ENCODE measurements at regions not wholly inside any gene's neighbourhood (a gene's known extent, or its start where the extent isn't known, plus 50 kb on each side); places are given as distances from the start of the nearest gene placed in this dataset.

DNA sequence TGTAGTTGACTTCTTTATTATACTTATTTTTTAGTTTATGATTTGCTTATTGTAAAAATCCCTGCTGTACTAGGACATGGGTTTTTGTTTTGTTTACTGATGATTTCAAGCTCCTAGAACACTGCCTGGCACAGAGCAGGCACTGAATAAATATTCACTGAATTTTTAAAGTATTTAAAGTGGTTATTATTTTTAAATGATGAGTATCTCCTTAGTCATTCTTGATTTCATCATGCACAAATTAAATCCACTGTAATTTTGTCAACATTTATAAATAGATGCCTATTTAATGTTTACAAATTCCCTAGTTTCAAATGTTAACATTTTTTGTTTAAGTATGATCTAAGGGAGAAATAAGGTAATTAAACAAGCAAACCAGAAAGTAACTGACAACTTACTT, 367.9 kb upstream of the SLIT2 start:
- DNase-seq (ENCODE audit: low spot score), result no peak

DNA sequence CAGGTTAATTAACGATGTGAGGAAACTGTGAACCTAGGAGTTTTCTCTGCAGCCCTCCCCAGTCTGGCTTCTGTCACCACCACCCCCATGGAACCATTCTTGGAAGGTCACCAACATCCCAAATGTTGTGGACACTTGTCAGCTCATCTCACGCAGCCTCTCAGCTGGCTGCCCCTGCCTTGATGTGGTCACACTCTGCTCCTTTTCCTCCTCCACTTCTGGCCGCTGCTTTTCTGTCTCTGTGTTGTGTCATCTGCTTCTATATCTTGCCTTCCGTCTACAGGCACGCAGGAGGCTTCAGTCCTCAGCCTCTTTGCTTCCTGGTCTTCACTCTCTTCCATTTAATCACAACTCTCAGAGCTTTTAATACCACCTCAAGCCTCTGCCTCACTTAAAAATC, 371.5 kb upstream of the SLIT2 start:
- no peak for DNase-seq (ENCODE audit: low spot score)

DNA sequence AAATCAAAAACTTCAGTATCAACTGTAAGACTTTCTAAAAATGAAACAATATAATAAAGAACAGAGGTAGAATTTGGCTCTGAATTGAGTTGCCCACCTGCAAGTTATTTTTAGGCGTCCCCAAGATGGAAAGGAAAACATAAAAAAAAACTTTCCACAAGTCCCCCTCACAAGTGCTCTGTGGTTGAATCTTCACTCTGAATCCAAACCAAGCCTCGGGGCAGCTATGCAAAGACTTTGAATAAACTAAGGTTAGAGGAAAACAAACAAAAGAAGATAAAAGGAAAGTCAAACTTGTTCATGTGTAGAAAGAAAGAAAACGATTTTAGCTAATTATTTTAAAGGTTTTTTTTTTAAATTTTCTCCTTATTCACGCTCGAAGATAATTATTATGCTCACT, 372.4 kb upstream of the SLIT2 start:
- no peak for DNase-seq (ENCODE audit: low spot score)

DNA sequence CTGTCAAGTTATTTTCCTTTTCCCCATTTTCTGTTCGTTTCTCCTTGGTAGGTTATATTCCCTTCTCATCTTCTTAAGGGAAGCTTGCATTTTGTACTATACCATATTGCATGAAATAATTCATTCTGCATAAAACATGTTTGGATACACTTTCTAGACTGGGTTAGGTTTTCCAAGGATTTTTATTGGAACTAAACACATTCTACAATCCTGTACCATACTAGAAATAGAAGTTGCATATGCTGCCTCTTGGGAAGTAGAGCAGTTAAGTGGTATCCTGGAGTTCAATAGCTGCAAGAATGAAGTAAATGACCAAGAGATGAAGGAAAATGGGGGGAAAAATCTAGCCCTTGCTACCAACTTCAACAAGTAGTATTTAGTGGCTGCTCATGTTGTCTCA, 393.7 kb upstream of the SLIT2 start:
- DNase-seq (ENCODE audit: low spot score), result no peak

DNA sequence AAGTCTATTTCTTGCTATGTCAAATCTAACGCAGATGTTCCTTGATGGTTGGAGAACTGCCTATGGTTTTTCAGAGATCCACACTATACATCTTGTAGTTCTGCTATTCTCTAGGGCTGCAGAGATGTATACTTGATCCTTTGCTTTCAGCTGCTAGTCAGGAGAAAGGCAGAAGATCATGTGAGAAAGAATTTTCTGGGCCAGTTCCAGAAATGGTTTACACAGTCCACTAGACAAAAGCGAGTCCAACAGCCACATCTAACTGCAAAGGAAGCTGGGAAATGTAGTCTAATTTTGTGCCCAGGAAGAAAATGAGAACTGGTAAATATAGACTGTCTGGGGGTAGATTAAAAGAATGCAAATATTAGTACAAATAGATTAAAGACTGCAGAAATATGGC, 394.3 kb upstream of the SLIT2 start:
- DNase-seq (ENCODE audit: low spot score), result no peak

DNA sequence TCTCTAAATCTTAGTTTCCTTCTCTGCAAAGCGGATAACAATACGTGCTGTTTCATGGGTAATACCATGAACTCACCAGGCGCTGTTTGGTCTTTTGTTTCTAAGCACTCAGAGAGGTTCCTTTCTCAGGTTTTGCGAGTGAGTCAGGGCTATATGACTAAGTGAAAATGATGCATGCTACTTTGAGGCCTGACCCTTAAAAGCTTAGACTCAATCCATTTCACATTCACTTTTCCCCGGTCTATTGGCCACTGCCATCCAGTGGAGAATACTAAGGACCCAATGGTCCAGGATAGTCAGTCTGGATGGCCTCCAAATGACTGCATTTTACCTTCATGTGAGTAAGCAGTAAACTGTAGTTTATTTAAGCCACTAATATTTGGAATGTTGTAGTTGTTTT, 400.8 kb upstream of the SLIT2 start:
- DNase-seq (ENCODE audit: low spot score), result no peak

DNA sequence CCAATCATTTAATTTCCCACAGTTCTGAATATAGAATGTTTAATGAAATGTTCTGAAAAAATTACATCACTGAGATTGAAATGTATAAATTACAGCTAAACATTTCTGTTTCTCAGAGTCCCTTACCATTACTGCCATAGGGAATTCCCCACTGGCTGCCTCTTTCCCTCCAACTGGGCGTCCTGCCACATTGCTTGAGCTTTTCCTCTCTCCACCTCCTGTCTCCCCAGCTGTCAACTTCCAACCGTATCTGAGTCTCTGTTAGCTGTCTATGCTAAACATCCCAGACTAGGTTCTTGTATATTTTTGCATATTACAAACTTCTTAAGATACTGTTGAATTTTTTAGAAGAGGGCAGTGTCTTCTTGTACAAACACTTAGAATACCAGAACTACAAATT, 407.3 kb upstream of the SLIT2 start:
- no peak for DNase-seq (ENCODE audit: low spot score)

DNA sequence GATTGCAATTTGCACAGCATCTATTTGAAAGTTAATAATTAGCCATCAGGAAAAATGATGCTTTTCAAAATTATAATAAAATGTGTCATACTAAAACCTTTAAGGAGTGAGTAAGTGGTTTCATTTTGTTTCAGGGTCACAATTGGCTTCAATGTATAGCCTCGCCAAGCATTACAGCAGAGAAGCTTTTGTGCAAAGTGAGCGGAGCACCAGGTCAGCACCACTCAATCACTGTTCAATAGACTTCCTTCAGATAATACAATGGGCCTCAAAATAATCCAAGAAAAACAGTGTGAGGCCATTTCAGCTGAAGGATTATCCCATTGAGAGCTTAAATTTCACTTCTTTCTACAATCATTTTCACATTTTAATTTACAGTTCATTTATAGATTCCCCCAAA, 409.2 kb upstream of the SLIT2 start:
- no peak for DNase-seq (ENCODE audit: low spot score)

DNA sequence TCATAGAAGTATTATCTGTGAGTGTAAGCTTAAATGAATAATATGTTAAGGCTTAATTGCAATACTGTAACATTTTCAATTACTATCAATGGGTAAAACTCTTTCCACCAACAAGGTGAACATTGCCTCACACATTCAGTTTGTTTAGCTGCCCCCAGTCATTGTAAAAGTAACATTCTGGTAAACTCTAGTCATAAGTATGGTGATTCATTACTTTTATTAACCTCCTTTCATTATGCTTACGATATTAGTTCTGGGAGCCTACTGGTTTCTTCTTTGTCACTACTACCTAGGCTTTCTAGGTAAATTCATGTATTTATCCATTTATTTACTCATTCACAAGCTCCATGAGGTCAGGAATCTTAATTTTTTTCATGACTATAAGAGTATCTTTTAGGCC, 412.8 kb upstream of the SLIT2 start:
- no peak for DNase-seq (ENCODE audit: low spot score)

DNA sequence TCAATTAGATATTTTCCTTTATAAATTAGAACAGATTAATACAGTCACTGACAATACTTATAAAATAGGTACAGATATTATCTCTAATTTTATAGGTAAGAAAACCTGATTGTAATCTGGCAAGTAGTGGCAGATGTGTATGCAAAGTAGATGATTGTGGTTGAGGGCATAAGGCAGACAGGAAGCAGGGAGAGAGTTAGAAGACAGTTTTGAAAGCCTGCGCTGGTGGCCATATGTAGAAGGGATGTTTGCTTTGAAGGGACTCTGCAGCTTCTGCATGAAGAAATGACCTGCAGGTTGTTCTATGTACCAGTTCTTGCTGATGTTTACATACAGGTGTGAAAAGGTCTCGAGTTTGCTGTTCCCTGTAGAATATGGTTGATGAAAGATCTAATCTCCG, 416.3 kb upstream of the SLIT2 start:
- no peak for DNase-seq (ENCODE audit: low spot score)

DNA sequence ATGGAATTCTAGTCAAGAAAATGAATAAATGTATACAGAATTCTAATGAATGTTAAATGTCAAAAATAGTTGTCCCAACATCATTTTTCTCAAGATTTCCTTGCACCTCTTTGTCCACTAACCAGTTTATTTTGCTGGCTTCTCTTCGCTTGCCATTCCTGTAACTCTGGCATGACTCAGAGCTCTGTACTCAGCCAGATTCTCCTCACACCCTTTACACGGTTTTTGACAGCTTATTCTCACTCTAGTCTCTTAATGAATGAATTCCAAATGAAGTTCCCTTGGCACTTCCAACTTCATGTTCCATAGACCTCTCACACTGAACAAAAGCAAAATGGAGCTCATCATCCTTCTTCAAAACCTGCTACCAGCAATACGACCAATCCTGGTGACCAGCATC, 419.3 kb upstream of the SLIT2 start:
- DNase-seq (ENCODE audit: low spot score), result no peak

DNA sequence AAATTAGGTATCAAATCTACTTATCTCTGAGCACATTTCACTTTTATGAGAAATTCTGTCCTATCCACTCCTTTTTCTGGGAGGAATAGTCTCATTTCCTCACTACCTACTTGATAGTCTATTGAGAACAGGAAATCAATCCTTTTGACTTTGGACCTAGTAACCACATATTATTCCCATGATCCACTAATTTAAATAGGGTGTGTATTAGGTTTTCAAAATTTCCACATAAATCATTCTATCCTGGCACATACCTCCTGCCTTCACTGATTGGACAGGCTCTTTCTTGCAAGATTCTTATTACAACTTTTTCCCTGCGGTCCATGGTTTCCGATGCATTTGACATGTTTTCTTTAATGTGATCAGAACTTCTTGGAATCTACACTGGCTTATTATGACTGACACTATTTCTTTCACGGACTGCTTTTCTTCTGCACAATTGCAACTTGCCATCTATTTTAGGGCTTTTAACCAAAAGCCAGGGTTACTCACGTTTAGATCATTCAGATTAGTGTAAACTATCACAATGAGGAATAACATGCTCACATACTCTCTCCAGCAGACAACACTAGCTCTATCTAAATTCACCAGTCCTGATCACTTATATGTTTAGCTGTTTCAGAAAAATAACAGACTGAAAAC, 419.9 kb upstream of the SLIT2 start:
- DNase-seq (ENCODE audit: low spot score), result no peak

DNA sequence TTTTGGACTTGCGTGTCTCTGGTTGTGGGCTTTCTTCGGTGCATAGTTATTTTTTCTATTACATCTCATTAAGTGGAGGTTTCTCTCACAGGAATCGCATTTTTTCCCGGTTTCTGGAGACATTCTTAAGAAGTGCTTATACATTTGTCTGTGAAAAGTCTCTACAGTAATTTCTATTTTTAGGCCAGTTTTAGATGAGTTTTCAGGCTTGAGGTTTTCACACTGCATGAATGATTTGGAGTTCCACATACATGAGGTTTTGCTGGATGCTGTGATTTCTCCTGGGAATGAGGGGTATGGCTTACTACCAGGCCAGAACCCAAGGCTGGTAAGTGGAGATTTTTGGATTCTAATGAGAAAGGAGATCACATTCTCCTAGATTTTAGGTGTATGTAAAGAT, 422.6 kb upstream of the SLIT2 start:
- DNase-seq (ENCODE audit: low spot score), result no peak

DNA sequence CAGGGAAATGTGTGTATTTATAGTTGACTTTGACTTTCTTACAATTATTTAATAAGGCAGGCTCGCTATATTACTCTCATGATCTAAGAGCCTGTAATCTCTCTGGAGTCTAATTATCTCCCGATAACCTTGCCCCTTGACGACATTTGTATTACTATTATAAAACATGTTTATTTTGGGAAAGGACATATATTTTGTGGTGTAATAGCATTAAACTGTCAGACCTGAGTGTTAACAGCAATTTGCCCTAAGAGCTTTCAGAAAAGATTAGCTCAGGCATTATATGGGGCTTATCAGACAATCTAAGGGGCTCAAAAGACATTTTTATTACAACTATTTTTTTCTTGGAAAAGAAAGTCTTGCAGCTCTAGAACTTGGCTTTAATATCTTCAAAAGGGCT, 427.9 kb upstream of the SLIT2 start:
- no peak for DNase-seq (ENCODE audit: low spot score)

DNA sequence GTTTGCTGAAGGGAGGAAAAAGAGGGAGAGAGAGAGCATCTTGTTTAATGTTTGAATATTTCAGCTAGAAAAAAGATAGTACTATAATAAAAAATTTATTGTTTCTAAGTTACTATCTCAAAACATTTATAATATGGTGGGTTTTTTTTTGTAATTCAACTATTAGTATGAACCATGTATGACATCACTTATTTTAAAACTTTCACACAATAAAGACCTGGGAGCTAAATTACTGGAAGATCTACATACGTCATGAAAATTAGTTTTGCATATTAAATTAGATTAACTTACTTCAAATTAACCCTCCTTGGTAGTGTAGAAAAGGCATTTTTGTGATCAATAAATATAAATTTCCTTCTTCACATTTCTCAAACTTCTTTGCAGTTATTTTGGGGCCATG, 432.0 kb upstream of the SLIT2 start:
- DNase-seq (ENCODE audit: low spot score), result no peak

DNA sequence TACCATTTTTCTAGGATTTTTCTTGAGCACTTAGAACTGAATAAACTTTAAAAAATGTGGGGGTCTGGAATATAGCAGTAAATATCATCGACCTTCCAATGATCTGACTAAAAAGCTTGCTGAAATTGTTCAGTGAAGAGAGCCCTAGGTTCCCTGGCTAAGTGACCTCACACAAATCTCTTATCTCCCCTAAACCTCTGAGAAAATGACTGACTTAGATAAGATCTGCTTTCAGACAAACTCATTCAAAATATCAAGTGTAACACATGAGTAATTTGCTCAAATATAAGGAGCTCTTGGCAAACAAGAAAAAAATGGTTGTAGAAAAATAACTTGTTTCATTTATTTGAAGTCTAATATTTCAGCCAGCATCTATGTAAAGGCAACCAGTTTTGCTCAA, 441.7 kb upstream of the SLIT2 start:
- no peak for DNase-seq (ENCODE audit: low spot score)

DNA sequence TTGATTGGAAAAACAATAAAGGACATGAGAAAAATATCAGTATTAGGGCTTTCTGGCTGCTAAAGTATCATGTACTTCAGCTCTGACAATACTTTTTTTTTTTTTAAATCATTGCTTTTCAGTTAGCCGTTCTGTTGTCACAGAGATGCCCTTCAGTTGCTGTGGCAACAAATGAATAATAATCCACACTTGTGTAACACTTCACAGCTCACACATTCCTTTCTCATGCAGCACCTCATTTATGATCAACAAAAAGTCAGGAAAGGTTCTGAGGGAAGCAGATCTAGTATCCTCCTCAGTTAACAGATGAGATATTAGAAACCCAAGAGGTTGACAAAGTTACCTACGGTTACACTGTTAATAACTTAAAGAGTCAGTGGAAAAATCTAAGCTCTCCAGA, 444.2 kb upstream of the SLIT2 start:
- no peak for DNase-seq (ENCODE audit: low spot score)

DNA sequence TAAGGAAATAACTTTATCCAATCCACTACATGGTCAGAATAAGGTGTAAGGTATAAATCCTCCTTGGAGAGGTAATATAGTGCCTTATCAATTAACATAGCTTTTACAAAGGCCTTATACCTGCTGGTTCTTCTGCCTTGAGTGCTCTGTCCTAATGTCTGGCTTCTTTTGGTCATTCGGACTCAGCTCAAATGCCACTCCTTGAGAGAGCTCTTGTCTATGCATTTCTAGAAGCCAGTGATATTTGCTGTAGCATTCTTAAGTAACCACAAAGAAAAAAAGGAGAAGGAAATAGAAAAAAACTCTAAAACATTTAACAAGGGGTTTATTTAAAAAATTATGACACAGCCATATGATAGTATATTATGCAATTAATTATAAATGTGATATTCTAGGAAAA, 444.8 kb upstream of the SLIT2 start:
- no peak for DNase-seq (ENCODE audit: low spot score)

DNA sequence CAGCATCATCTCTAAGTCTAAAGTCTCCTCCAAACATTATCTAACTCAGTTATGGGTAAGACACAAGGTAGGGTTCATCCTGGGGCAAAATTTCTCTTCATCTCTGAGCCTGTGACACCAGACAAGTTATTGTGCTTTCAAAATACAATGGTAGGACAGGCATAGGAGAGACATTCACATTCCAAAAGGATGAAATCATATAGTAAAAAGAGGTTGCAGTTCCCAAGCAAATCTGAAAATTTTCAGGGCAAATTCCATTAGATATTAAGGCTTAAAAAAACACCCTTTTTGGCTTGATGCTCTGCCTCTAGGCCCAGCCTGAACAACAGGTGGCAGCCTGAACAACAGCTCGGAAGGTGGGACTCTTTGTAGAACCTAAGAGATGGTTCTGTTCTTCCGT, 448.3 kb upstream of the SLIT2 start:
- no peak for DNase-seq (ENCODE audit: low spot score)

DNA sequence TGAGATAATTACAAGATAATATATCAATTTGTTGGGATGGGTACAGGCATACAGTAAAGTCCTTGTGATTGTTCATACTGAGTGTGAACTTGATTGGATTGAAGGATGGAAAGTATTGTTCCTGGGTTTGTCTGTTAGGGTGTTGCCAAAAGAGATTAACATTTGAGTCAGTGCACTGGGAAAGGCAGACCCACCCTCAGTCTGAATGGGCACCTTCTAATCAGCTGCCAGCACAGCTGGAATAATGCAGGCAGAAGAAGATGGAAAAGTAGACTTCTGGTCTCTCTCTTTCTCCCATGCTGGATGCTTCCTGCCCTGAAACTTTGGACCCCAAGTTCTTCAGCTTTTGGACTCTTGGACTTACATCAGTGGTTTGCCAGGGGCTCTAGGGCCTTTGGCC, 457.9 kb upstream of the SLIT2 start:
- no peak for DNase-seq (ENCODE audit: low spot score)

DNA sequence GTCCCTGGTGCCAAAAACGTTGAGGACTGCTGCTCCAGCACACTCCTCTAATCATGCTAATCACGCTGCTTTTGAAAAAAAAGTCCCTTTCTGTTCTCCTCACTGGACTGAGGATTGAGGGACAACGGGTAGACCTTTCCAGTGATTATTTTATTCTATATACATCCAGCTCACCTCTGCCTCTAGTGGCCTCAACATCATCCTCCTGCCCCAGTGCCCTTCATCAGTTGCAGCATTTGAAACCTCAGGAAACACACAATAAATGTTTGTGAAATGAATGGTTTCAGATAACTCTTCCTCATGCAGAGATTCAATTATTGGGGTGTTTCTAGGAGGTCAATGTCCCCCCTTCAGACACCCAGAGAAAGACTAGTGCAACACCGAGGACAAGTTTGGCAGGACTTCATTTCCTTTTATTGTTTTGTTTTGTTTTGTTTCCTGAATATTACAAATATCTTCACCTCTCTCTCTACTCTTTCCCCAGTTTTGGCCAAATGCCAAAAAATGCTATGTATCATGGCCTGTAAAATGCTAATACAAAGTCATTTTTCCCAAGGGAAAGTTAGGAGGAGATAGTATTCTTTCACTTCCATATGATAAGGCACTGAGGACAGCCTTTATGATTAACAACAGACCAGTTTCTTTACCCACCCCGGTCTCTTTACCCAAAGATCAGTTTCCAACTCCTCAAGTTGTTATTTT, 460.1 kb upstream of the SLIT2 start:
- DNase-seq (ENCODE audit: low spot score), result no peak

DNA sequence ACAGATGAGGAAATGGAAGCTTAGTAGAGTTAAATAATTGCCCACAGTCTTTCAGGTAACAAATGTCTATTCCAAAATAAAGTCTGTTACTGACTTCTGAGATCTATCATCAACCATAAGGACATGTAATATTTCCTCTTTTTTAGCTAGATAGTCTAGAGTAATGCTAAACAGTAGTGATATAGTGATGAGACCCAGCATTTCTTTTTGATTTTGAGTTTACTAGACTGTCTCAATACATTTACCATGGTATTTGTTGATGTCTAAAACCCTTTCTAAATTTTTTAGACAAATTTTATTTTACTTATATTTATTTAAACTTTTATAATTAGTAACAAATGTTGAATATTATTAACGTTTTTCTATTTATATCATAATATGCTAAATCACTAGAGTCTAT, 465.1 kb upstream of the SLIT2 start:
- no peak for DNase-seq (ENCODE audit: low spot score)

DNA sequence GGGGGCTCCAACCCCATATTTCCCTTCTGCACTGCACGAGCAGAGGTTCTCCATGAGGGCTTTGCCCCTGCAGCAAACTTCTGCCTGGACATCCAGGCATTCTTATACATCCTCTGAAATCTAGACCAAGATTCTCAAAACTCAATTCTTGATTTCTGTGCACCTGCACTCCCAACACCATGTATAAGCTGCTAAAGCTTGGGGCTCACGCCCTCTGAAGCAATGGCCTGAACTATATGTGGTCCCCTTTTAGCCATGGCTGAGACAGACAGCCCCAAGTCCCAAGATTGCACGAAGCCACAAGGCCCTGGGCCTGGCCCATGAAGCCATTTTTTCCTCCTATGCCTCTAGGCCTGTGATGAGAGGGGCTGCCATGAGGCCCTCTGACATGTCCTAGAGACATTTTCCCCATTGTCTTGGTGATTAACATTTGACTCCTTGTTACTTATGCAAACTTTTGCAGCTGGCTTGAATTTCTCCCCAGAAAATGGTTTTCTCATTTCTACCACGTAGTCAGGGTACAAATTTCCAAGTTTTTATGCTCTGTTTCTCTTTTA, 468.0 kb upstream of the SLIT2 start:
- no peak for DNase-seq (ENCODE audit: low spot score)

DNA sequence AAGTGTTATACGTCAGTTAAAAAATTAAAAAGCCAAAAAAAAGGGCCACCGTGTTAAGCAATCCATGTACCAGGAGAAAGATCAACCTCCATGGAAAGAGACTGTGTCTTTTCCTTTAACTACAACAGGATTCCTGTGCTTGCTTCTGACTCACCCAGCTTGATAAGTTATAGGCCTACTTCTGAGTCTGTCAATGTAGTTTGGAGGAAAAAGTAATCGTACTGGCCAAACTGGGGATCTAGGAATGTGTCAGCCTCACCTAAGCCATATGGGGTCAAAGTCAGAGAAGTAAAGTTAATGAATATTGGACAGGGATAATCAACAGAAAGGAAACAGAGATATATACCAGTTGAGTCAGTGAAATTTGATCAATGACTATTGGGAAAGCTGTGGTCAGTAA, 470.8 kb upstream of the SLIT2 start:
- no peak for DNase-seq (ENCODE audit: low spot score)

Data from putamen (tissue), 1 donor.